Hematopoietic multipotent progenitor cell treated with erythropoietin and hydrocortisone succinate and interleukin-3 and kit ligand, for 4 days (in vitro differentiated cells): ENCODE measurements at regions not wholly inside any gene's neighbourhood (a gene's known extent, or its start where the extent isn't known, plus 50 kb on each side); places are given as distances from the start of the nearest gene placed in this dataset.

Experiments
- DNase-seq: peaks from one replicate; pipeline ENCODE4 v3.0.0-alpha.2; 2015

DNA sequence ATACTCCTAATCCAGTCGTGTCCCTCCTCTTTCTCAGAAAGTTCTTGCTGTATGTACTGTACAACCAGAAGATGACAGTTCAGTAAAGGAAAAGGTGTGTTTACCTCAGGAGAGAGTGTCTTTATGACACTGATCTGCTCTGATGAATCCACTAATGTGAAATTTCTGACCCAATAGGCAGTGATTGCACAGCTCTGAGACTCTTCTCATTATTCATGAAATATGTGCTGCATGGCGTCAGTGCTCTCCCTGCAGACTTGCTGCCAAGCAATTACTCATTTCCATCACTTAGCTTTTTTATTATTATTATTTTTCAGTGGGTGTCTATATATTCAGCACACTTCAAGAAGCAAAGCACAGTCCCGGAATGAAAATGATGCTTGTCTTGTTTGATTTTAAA, 389.0 kb downstream of the RASEF start:
- no peak for DNase-seq

DNA sequence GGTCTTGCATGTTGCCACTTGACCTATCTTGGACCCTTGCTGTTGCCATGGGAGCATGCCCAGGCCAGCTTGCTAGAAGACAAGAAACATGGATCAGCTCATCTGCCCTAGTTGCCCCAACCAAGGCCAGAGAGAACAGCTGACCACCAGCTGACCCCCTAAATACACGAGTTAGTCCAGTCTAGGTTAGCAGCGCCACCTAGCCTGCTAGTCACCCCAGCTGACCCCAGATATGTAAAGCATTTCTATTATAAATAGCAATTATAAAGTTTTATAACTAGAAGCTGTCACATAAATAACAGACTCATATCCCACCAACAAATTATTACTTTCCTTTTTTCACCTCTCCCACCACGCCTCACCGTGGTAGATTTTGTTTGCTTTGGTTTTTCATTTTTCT, 387.8 kb downstream of the RASEF start:
- no peak for DNase-seq

- no peak for DNase-seq
These were observed 387.3 kb downstream of the RASEF start for GRCh38 chr9:82675605-82676004.

GRCh38 chr9:82677086-82677485, 385.9 kb downstream of the RASEF start:
- no peak for DNase-seq

DNA sequence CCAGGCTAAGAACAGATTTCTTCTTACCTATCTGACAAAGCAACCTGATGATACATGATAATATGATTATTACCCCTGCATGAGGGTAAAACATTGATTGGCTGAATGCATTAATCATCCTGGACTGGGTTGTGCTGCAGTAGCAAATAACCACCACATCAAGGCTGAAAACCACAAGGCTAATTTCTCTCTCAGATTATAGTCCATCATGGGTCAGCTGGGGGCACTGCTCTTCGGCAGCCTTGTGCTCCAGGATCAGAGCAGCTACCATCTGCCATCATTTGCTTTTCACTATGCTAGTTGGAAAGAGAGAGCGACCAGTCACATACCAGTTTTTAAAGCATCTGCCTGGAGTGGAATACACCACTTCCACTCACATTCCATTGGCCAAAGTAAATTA, 383.5 kb downstream of the RASEF start:
- DNase-seq, result no peak

DNA sequence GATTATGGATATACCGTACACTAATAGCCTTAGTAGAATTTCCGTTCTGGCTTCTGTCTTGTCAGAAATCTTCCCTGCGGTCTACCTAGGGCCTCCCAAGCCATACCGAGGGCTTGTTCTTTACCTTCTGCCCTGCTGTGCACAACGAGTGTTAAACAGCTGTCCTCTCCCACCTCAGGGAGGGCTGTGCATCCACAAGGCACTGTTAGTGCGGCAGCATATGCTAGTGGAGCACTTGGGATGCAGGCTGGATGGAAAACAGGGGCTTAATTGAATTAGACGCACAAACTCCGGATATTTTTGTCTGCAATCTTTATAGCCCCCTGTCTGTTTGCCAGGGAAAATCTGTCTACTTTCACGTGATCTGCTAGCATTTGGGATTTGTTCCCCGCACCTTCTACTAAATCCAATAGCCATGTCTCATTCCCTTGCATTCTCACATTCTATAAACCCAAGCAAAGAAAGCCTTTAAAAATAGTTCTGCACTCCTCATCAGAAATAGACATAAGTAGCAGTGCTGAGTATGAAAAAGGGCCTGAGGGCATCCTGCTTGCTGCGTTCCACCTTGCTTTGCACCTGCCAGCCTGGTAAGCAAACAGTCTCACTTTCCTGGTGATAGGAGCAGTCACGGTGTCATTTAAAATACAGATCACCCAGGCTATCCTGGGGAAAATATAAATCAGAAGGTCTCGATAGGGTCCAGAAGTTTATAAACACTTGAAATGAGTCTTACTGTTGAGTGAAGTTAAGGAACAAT, 382.6 kb downstream of the RASEF start:
- no peak for DNase-seq

DNA sequence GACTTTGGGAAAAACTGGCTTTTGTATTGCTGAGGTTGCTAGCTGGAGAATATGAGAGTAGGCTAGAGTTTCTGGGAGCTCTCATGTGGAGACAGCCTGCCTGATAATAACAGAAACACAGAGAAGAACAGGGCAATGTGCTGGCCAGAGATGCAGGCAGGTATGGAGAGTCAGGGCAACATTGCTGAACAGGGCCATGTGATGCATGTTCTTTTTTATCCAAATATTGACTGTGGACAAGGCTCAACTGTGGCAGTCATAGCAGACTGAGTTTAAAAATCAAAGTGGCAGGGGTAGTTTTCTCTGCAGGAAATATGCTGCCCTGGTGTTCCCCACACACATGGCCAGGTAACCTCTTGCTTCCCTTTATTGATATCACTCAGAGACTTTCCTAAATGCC, 381.1 kb downstream of the RASEF start:
- DNase-seq, result no peak

DNA sequence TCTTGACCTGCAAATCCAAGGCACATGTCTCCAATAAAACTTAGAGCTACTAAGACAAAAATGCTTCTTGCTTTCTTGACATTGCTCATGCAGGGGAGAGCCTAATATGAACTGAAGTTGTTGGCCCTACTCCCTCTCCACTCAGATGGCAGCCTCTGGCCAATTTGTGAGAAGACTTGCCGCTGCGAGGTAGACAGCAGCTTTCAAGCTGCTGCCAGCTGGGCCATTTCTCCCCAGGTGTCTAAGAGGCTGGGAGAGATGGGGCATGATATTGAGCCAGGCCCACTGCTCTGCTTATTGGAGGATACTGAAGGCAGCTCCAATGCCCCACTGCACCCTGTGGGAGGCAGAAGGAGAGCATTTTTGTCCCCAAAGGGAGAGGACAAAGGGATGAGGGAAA, 380.5 kb downstream of the RASEF start:
- no peak for DNase-seq

DNA sequence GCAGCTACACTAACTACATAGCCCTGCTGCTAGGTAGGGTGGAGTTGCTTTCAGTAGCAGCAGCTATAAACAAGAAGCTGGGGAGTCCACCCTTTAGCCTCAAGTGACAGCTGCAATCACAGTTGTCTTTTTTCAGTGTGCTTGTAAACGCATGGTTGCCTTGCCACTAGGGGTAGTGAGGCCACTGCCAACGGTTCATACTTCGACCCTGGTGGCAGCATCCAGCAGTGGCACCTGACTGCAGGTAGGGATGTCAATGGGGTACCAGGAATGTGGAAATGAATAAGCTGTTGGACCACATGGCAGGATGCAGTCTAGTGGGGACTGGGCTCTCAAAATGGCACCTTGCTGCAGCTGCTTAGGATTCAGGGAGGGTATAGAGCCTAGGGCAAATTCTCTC, 367.2 kb downstream of the RASEF start:
- no peak for DNase-seq

DNA sequence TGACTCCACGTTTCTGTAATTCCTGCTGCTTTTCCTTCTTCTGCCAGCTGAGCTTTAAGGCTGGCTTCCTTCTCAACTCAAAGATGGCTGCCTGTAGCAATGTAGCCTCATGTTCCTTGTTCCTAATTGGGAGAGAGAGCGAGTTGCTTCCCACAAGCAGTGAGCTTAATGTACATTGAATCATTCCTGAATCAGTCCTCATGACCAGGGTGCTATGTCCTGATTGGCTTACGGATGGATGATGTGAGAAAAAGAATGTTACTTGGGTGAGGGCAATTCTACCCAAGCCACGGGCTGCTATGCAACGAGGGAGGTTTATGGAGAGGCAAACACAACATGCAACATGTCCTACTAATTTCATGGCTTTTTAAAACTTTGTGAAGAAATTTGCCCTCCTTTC, 356.2 kb downstream of the RASEF start:
- DNase-seq, result no peak

DNA sequence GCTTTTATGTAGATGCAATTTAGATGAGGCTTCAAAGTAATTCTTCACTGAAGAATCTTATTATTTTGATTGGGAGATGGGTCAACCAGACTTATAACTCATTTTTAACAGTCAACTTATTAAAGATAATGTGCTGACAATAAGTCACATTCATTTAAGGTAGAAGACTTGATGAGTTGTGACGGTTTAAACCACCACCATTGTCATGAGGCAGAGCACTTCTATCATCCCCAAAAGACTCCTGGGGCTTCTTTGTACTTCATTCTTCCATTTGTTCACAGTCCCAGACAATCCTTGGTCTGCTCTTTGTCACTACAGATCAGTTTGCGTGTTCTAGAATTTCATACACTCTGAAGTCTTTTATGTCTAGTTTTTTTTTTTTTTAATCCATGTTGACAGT, 346.1 kb downstream of the RASEF start:
- DNase-seq, result no peak

GRCh38 chr9:82720515-82720914, 342.4 kb downstream of the RASEF start:
- no peak for DNase-seq

DNA sequence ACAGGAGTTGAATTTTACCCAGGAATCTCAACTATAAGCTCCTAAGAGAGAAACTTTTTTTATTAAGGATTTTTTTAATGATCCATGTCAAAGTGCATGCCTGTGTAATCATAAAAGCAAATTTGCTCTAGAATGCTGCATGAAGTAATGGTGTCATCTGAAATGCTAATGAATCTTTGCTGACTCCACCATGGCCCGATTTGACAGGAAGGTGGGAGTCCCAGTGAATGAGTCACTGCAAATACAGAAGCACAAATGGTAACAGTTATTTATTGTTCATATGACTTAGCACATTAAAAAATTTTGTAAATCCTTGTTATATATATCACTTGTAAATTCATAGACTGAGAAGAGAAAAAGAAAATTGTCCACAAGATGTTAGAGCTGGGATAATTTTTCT, 341.3 kb downstream of the RASEF start:
- no peak for DNase-seq

DNA sequence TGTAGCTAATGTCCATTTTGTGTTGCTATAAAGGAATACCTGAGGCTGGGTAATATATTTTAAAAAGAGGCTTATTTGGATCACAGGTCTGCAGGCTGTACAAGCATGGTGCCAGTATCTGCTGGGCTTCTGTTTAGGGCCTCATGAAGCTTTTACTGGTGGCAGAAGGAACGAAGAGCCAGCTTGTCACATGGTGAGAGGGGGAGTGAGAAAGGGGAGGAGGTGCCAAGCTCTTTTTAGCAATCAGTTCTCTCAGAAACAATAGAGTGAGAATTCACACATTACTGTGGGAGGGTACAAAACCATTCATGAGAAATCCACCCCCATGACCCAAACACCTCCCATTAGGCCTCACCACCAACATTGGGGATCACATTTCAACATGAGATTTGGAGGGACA, 340.9 kb downstream of the RASEF start:
- no peak for DNase-seq

DNA sequence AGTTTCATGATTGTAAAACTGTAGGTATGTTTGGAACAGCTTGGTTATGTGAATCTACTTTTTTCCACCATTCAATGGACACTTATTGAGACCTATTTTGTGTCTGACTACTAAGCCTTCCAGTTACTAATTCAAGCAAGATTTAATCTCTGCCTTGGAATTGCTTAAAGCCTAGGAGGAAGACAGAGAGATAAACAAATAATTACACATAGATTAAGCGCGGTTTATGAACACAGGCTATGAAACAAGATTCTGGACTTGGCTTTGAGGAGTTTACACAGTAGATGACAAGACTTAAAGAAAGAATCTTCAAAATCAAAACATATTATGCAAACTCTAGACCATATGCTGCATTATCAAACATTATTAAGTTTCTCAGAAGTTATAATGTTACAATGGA, 340.4 kb downstream of the RASEF start:
- DNase-seq, result no peak

GRCh38 chr9:82726424-82727276, 336.3 kb downstream of the RASEF start:
- DNase-seq, result no peak

DNA sequence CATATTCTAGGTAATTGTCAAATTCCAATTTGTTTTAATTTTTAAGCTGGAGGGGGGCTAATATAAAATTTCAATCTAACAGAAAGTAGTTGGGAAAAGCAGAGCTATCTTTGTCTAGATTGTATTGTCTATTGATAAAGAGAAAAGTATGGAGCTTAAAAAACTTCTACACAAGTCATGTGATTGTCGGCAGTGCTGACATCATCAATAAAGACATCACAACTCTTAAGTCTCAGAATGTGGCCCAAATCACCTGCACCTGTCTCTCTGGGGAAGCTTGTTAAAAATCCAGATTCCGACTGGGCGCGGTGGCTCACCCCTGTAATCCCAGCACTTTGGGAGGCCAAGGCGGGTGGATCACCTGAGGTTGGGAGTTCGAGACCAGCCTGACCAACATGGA, 333.8 kb downstream of the RASEF start:
- DNase-seq, result no peak

- no peak for DNase-seq
These were observed 332.9 kb downstream of the RASEF start for GRCh38 chr9:82729991-82730589.

DNA sequence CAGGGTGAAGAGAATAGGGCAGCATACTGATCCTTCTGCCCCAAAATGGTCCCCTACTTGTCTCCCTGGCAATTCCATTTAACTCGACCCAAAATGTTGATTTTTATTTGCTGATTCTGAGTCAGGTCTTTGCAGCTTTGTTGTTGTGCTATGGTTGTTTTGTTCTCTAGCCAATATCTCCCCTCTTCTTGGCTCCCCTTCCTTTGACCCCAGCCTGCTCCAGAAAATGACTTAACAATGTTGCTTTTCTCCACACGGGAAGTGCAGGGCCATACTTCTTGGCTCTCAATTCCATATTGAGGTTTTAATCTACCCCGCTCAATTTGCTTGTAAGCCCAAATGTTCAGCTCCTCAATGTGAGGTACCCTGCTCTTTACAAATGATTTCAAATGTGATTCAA, 330.0 kb downstream of the RASEF start:
- no peak for DNase-seq

- DNase-seq, result no peak
These were observed 326.8 kb downstream of the RASEF start for GRCh38 chr9:82736126-82736525.

- DNase-seq, result no peak
These were observed 326.2 kb downstream of the RASEF start for GRCh38 chr9:82736701-82737100.

DNA sequence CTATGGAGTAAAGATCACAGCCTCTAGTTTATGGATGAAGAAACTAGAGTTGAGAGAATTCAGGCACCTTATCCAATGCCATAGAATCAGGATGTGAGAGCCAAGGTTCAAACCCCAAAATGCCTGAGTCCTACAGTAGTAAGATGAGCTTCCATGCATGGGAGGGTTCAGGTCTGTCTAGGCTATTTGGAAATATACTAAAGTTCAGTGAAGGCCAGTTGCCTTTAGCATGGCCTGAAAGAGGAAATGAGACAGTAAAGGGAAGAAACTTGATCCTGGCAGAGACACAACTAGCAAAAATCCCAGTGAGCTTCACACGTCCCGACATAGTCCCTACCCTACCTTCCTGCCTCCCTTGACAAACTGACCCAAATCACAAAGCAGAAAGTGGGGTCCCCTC, 317.0 kb downstream of the RASEF start:
- no peak for DNase-seq

GRCh38 chr9:82750411-82750913, 312.5 kb downstream of the RASEF start:
- no peak for DNase-seq

DNA sequence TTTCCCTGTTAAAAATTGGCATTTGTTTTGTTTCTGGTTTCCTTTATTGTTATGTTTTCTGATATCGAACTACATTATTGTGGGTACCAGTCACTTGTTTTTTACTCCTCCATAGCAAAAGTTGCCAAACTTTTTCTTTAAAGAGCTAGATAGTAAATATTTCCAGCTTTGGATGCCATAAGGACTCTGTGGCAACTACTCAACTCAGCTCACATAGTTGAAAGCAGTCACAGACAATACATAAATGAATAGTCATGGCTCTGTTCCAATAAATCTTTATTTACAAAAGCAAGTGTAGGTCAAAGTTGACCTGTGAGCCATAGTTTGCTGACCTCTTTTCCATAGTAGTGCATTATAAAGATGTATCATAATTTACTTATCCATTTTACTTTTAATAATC, 305.0 kb downstream of the RASEF start:
- no peak for DNase-seq
